ENCODE measurements at regions not wholly inside any gene's neighbourhood (a gene's known extent, or its start where the extent isn't known, plus 50 kb on each side); places are given as distances from the start of the nearest gene placed in this dataset.

- DNase-seq (ENCODE audit: low spot score) = no peak
- no peak for TF ChIP-seq CTCF (IDR thresholded peaks at IDR 0.05; ENCODE audit: extremely low read depth, missing control alignments)
Measured at GRCh38 chr12:89089264-89089663, 263.0 kb downstream of the DUSP6 start.

DNA sequence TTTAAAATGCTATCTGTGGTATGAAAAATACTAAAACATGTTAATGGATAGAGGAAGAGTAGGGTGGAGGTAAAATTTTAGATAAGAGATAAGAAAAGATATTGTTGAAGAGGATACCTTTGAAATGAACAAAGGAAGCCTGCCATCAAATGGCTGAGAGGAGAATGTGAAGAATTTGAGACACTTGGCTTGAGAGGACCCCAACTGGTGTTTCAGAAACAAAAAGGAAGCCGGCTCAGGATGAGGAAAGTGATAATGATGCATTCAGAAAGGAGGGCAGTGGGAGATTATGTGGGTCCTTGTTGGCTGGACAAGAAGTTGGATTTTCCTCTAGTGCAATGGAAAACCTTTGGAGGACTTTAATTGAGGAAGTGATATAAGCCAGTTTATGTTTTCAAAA is 264.4 kb downstream of the DUSP6 start:
- DNase-seq (ENCODE audit: low spot score) = no peak
- TF ChIP-seq CTCF (IDR thresholded peaks at IDR 0.05; ENCODE audit: extremely low read depth, missing control alignments) = no peak

- no peak for DNase-seq (ENCODE audit: low spot score)
- TF ChIP-seq CTCF (IDR thresholded peaks at IDR 0.05; ENCODE audit: extremely low read depth, missing control alignments) = no peak
Measured at GRCh38 chr12:89087149-89087825, 265.0 kb downstream of the DUSP6 start.

DNA sequence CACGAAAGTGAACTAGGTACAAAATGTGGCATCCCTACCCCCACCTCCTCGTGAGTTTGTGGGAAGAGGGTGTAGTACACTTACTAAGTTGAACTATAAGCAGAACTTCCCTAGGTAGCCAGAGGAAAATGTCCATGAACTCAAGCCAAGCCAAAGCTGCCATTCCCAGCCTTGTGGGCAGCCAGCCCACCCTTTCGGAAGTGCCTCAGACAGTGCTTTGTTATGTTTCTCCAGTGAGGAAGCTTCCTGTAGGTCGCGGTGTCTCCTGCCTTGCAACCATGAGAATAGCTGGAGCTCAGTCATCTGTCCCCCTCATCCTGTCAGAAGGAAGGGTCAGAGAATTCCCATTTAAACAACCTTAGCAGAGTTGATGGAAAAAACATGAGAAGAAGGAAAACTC is 266.9 kb downstream of the DUSP6 start:
- no peak for TF ChIP-seq CTCF (IDR thresholded peaks at IDR 0.05; ENCODE audit: extremely low read depth, missing control alignments)
- no peak for DNase-seq (ENCODE audit: low spot score)

DNA sequence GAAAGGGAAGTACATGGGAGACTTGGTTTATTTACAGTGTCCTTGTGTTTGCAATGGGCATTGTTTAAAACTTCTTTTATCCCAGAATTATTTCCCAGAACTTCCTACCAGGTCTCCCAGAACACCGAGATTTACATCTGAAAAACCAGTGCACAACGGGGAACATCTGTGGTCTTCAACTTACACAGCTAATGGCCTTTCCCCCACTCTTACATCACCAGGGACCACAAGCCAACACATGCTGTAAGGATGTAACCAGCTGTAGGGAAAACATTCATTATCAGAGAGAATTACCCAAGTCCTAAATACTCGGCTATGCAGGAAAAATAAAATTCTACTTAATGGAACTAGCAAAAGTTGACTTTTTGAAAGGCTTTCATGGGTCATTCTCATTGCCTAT is 267.6 kb downstream of the DUSP6 start:
- no peak for DNase-seq (ENCODE audit: low spot score)
- TF ChIP-seq CTCF (IDR thresholded peaks at IDR 0.05; ENCODE audit: extremely low read depth, missing control alignments) = no peak

GRCh38 chr12:89083491-89083890 is 268.8 kb downstream of the DUSP6 start:
- TF ChIP-seq CTCF (IDR thresholded peaks at IDR 0.05; ENCODE audit: extremely low read depth, missing control alignments) = no peak
- DNase-seq (ENCODE audit: low spot score) = no peak

- no peak for TF ChIP-seq CTCF (IDR thresholded peaks at IDR 0.05; ENCODE audit: extremely low read depth, missing control alignments)
- DNase-seq (ENCODE audit: low spot score) = no peak
Measured at GRCh38 chr12:89082370-89082753, 269.9 kb downstream of the DUSP6 start.

Measured in GM20000 (cell line).